GM18867 (cell line): ENCODE measurements at regions not wholly inside any gene's neighbourhood (a gene's known extent, or its start where the extent isn't known, plus 50 kb on each side); places are given as distances from the start of the nearest gene placed in this dataset.
"Not testable (repeated sequence)": the region's sequence is repeated elsewhere in the genome, so short reads cannot be mapped to it uniquely, and the experiment has no call there.

Experiments
- ATAC-seq: cut with Tn5 transposase; IDR thresholded peaks from one replicate; pipeline ENCODE4 v1.9.1; 2021; ENCODE audit warnings: mild to moderate bottlenecking, moderate library complexity; ENCODE audit not compliant: unreplicated experiment

GRCh38 chr1:94304553-94304952, 67.2 kb upstream of the ARHGAP29 start:
- no peak for ATAC-seq

DNA sequence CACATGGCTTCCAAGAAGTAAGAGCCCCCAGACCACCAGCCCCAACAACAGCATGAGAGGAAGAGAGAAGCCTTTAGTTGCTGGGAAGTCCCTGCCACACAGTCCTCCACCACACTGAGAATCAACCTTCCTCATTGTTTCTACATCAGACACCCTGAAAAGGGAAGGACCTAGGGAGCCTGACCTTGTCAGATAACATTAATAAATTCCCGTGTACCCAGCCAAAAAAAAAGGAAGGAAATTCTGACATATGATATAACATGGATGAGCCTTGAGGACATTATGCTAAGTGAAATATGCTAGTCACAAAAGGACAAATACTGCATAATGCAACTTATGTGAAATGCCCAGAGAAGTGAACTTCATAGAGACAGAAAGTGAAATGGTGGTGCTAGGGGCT, 65.6 kb upstream of the ARHGAP29 start:
- ATAC-seq, result no peak

- no peak for ATAC-seq
These were observed 65.1 kb upstream of the ARHGAP29 start for GRCh38 chr1:94302497-94302896.

DNA sequence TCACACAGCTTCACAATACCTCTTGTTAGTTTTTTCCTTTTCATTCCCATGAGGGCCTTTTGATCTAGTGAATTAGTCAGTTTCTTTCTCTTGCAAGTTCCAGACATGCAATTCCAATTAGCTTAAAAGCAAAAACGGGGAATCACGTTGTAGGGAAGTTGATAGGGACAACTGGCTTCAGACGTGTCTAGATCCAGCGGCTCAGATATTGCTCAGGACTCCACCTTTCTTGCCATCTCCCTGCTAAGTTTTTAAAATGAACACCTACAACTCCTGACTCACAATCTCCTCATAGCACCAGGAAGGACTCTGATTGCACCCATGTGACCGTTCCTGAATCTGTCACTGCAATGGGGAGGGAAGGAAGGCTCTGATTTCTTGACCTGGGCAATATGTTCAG, 63.8 kb upstream of the ARHGAP29 start:
- no peak for ATAC-seq

DNA sequence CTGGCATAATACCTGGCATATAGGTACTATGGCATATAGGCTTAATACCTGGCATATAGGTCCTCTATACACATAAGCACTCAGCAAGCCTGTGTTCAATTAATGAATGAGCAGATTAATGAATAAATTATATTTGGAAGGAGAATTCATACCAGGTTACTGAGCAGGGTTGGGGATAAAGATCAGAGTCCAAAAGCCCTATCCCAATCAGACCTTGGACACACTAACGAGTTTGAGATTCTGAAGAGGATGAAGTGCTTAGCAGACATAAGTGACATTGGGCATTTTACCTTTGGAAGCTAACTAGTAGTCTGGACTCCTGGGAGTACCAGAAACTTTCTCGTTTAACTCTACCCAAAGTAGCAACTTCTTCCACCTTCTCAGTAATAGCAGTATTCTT, 63.3 kb upstream of the ARHGAP29 start:
- no peak for ATAC-seq

DNA sequence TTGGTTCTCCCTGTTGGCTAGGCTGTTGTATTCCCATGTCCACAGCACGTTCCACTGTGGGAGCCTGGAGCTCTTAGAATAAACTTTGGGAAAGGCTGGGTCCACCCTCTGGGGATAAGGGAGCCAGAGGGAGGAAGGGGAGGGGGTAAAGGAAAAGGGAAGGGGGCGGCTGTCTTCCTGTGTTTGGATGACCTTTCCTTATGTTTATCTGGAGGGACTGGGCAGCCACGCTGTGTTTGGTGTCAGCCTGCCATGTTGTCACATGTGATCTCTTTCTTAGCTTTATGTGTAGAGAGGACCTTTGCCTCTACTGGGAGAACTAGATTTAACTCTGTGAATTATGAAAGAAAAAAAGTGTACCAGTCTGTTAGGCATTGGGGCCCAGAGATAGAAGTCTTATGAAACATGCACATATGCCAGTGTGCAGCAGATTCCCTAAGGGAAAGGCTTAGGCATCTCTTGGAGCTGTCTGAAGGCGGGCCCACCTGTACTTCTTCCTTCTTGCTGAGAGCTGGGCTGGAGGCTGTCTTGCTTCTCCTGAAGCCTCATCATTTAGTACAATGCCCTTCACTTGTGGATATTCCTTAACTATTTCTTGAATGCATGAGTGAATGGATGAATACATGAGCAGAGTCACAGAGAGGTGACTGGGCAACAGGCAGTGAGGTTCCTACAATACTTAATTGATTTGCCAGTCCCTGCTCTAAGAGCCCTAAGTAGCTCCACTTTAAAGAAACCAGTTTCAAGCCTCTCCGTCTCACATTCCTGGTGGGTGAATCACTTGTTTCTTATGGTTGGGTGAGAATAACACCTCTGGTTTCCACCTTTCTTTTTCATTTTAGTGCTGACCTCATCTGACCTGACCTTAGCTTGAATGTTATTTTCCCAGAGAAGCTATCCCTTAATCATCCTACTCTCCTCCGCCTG, 62.5 kb upstream of the ARHGAP29 start:
- no peak for ATAC-seq

GRCh38 chr1:94298861-94299260, 61.5 kb upstream of the ARHGAP29 start:
- ATAC-seq, result no peak

DNA sequence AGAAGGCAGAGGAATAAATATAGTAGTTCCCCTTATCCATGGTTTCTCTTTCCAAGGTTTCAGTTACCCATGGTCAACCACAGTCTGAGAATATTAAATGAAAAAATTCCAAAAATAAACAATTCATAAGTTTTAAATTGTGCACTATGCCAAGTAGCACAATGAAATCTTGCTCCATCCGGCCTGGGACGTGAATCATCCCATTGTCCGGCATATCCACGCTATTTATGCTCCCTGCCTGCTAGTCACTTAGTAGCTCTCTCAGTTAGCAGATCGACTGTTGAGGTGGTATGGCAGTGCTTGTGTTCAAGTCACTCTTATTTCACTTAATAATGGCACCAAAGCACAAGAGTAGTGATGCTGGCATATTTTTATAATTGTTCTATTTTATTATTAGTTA, 58.6 kb upstream of the ARHGAP29 start:
- no peak for ATAC-seq

DNA sequence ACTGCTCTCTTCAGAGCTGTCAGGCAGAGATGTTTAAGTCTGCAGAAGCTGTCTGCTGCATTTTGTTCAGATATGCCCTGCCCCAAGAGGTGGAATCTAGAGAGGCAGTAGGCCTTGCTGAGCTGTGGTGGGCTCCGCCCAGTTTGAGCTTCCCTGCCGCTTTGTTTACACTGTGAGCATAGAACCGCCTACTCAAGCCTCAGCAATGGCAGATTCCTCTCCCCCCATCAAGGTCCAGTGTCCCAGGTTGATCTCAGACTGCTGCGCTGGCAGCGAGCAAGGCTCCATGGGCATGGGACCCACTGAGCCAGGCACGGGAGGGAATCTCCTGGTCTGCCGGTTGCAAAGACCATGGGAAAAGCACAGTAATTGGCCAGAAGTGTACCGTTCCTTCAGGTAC, 55.6 kb upstream of the ARHGAP29 start:
- ATAC-seq, result not testable (repeated sequence)

DNA sequence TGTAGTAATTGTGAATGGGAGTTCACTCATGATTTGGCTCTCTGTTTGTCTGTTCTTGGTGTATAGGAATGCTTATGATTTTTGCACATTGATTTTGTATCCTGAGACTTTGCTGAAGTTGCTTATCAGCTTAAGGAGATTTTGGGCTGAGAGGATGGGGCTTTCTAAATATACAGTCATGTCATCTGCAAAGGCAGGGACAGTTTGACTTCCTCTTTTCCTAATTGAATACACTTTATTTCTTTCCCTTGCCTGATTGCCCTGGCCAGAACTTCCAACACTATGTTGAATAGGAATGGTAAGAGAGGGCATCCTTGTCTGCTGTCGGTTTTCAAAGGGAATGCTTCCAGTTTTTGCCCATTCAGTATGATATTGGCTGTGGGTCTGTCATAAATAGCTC, 51.9 kb upstream of the ARHGAP29 start:
- not testable (repeated sequence) for ATAC-seq
